Fibroblast of lung (primary cell): ENCODE measurements at regions not wholly inside any gene's neighbourhood (a gene's known extent, or its start where the extent isn't known, plus 50 kb on each side); places are given as distances from the start of the nearest gene placed in this dataset.

Experiments used
- DNase-seq, 2 donors: peaks; one replicate each; pipeline versions ENCODE4 v3.0.0 to v3.0.0-alpha.2; 2010; ENCODE audit warnings: low read depth in 2 of 2
- H2AFZ ChIP-seq: 2 replicates; pipeline ENCODE4 v1.5.1; 2012; ENCODE audit warnings: low read length, control low read depth, inconsistent platforms
- H3K27ac ChIP-seq: 2 replicates; pipeline ENCODE4 v1.5.1; 2011; ENCODE audit warnings: low read length, control low read depth; ENCODE audit not compliant: insufficient read depth
- H3K27me3 ChIP-seq: 2 replicates; pipeline ENCODE4 v1.5.1; 2011; ENCODE audit warnings: mild to moderate bottlenecking, low read length; ENCODE audit not compliant: control insufficient read depth, insufficient read depth
- H3K36me3 ChIP-seq: 2 replicates; pipeline ENCODE4 v1.5.1; 2011; ENCODE audit warnings: low read length; ENCODE audit not compliant: control insufficient read depth, insufficient read depth
- H3K4me1 ChIP-seq: 2 replicates; pipeline ENCODE4 v1.5.1; 2011; ENCODE audit warnings: low read length; ENCODE audit not compliant: control insufficient read depth, insufficient read depth; ENCODE audit errors: extremely low read depth
- H3K4me2 ChIP-seq: 2 replicates; pipeline ENCODE4 v1.5.1; 2011; ENCODE audit warnings: low read length, control low read depth; ENCODE audit not compliant: insufficient read depth; ENCODE audit errors: extremely low read depth
- H3K4me3 ChIP-seq, 4 experiments: fragments of 200-600 bp in 1 of 4; sonication (generic) in 1 of 4; replicated peaks in 1 of 4; 2 replicates each; pipeline ENCODE4 v1.5.1; 2011 to 2016; ENCODE audit warnings: low read length in 4 of 4, low read depth in 3 of 4, mild to moderate bottlenecking in 3 of 4, control low read depth in 2 of 4, inconsistent platforms in 1 of 4, mixed read lengths in 1 of 4; ENCODE audit not compliant: insufficient read depth in 1 of 4; ENCODE audit errors: control extremely low read depth in 1 of 4
- H3K79me2 ChIP-seq: 2 replicates; pipeline ENCODE4 v1.5.1; 2012; ENCODE audit warnings: mild to moderate bottlenecking, low read length, inconsistent platforms; ENCODE audit not compliant: control insufficient read depth, insufficient read depth
- H3K9ac ChIP-seq: 2 replicates; pipeline ENCODE4 v1.5.1; 2011; ENCODE audit warnings: mild to moderate bottlenecking, low read length, control low read depth; ENCODE audit not compliant: insufficient read depth
- H3K9me3 ChIP-seq: 2 replicates; pipeline ENCODE4 v1.5.1; 2012; ENCODE audit warnings: low read depth, low read length; ENCODE audit not compliant: control insufficient read depth, insufficient read depth
- H4K20me1 ChIP-seq: 2 replicates; pipeline ENCODE4 v1.5.1; 2011; ENCODE audit warnings: low read length; ENCODE audit not compliant: control insufficient read depth, insufficient read depth; ENCODE audit errors: extremely low read depth
- CTCF ChIP-seq, 2 donors: IDR thresholded peaks in 1 of 2; conservative IDR thresholded peaks in 1 of 2; 1 replicate in 1 of 2; 2 replicates in 1 of 2; pipeline ENCODE4 v1.5.1; 2011 to 2012; ENCODE audit warnings: low read length in 2 of 2, control low read depth in 1 of 2, inconsistent platforms in 1 of 2, low read depth in 1 of 2, mild to moderate bottlenecking in 1 of 2
- EZH2 ChIP-seq: IDR thresholded peaks from 2 replicates; pipeline ENCODE4 v1.5.1; 2012; ENCODE audit warnings: low read length, control low read depth, mild to moderate bottlenecking; ENCODE audit errors: missing control alignments

- Histone ChIP-seq H4K20me1 (no peaks in the 10 kb centered on the region), H3K4me2 (no peak overlapping the region), H3K9ac (no peak overlapping the region), H3K27ac (no peak overlapping the region), H2AFZ (no peak overlapping the region), H3K79me2 (no peaks in the 10 kb centered on the region), H3K36me3 (no peaks in the 10 kb centered on the region), H3K27me3 (no peaks in the 10 kb centered on the region), H3K4me3 (no peak overlapping the region), H3K9me3 (no peaks in the 10 kb centered on the region), H3K4me1 (peaks cover 5% of the 10 kb centered on the region)
- DNase-seq, result peak; percentile 54 to 75
- TF ChIP-seq EZH2, result no peak
- TF ChIP-seq CTCF (conservative IDR thresholded peaks at IDR 0.05 in 1 of 2, IDR thresholded peaks at IDR 0.05 in 1 of 2; ENCODE audit: low read depth in 1 of 2, low read length in 2 of 2), result no peak
These were observed 71.7 kb downstream of the LYZL2 start for GRCh38 chr10:30557884-30558283.

- H3K9ac ChIP-seq, result no peak overlapping the region
- TF ChIP-seq CTCF (conservative IDR thresholded peaks at IDR 0.05 in 1 of 2, IDR thresholded peaks at IDR 0.05 in 1 of 2; ENCODE audit: low read depth in 1 of 2, low read length in 2 of 2), result no peak
- TF ChIP-seq EZH2, result no peak
These were observed 73.4 kb downstream of the LYZL2 start for GRCh38 chr10:30556189-30556588.

GRCh38 chr10:30555465-30555864, 74.1 kb downstream of the LYZL2 start:
- Histone ChIP-seq H3K27ac (no peak overlapping the region), H2AFZ (no peak overlapping the region), H4K20me1 (no peaks in the 10 kb centered on the region), H3K9ac (no peak overlapping the region), H3K4me3 (no peak overlapping the region), H3K4me2 (no peak overlapping the region), H3K27me3 (no peaks in the 10 kb centered on the region), H3K4me1 (peaks cover 5% of the 10 kb centered on the region), H3K79me2 (no peaks in the 10 kb centered on the region), H3K36me3 (no peaks in the 10 kb centered on the region), H3K9me3 (no peaks in the 10 kb centered on the region)
- DNase-seq, result no peak
- no peak for TF ChIP-seq CTCF (conservative IDR thresholded peaks at IDR 0.05 in 1 of 2, IDR thresholded peaks at IDR 0.05 in 1 of 2; ENCODE audit: low read depth in 1 of 2, low read length in 2 of 2)
- TF ChIP-seq EZH2, result no peak

More at GRCh38 chr10:30556189-30556588, 73.4 kb downstream of the LYZL2 start:
- no peak overlapping the region for H3K4me3 ChIP-seq
- H3K27me3 ChIP-seq, result no peaks in the 10 kb centered on the region
- peaks cover 5% of the 10 kb centered on the region for H3K4me1 ChIP-seq
- no peaks in the 10 kb centered on the region for H3K36me3 ChIP-seq
- H3K27ac ChIP-seq, result no peak overlapping the region
- no peaks in the 10 kb centered on the region for H4K20me1 ChIP-seq
- no peaks in the 10 kb centered on the region for H3K9me3 ChIP-seq
- no peak overlapping the region for H3K4me2 ChIP-seq
- no peaks in the 10 kb centered on the region for H3K79me2 ChIP-seq
- no peak overlapping the region for H2AFZ ChIP-seq
- no peak for DNase-seq
